Hepatocyte (in vitro differentiated cells): ENCODE measurements at regions not wholly inside any gene's neighbourhood (a gene's known extent, or its start where the extent isn't known, plus 50 kb on each side); places are given as distances from the start of the nearest gene placed in this dataset.

ENCODE experiments used
- DNase-seq: peaks from one replicate; pipeline ENCODE4 v3.0.0-alpha.2; 2016; ENCODE audit warnings: low spot score
- H2AFZ ChIP-seq: fragments of 200-600 bp; sonication (generic); 2 replicates; pipeline ENCODE4 v1.6.0; 2016; ENCODE audit warnings: antibody characterized with exemption, mild to moderate bottlenecking
- H3K27ac ChIP-seq: fragments of 200-600 bp; sonication (generic); 2 replicates; pipeline ENCODE4 v1.5.1; 2016; ENCODE audit warnings: mild to moderate bottlenecking
- H3K27me3 ChIP-seq: fragments of 200-600 bp; sonication (generic); 2 replicates; pipeline ENCODE4 v1.6.1; 2016
- H3K36me3 ChIP-seq: fragments of 200-600 bp; sonication (generic); replicated peaks from 2 replicates; pipeline ENCODE4 v1.5.1; 2016; ENCODE audit warnings: low read depth; ENCODE audit not compliant: insufficient read depth
- H3K4me1 ChIP-seq: fragments of 200-600 bp; sonication (generic); 2 replicates; pipeline ENCODE4 v1.5.1; 2016; ENCODE audit warnings: mild to moderate bottlenecking, moderate library complexity; ENCODE audit not compliant: insufficient read depth
- H3K4me2 ChIP-seq: fragments of 200-600 bp; sonication (generic); 2 replicates; pipeline ENCODE4 v1.6.0; 2016
- H3K4me3 ChIP-seq: fragments of 200-600 bp; sonication (generic); 2 replicates; pipeline ENCODE4 v1.5.1; 2016; ENCODE audit warnings: mild to moderate bottlenecking
- H3K79me2 ChIP-seq: fragments of 200-600 bp; sonication (generic); 2 replicates; pipeline ENCODE4 v1.6.0; 2017; ENCODE audit warnings: mild to moderate bottlenecking
- H3K9me2 ChIP-seq: fragments of 200-600 bp; sonication (generic); replicated peaks from 2 replicates; pipeline ENCODE4 v1.6.0; 2017; ENCODE audit warnings: mild to moderate bottlenecking; ENCODE audit not compliant: insufficient read depth
- H3K9me3 ChIP-seq: fragments of 200-600 bp; sonication (generic); 2 replicates; pipeline ENCODE4 v1.5.1; 2016; ENCODE audit warnings: low read depth, mild to moderate bottlenecking
- H4K20me1 ChIP-seq: fragments of 200-600 bp; sonication (generic); 2 replicates; pipeline ENCODE4 v1.6.0; 2016; ENCODE audit warnings: mild to moderate bottlenecking; ENCODE audit not compliant: insufficient read depth, poor library complexity, severe bottlenecking
- EZH2 ChIP-seq: fragments of 200-600 bp; sonication (generic); IDR thresholded peaks from 2 replicates; pipeline ENCODE4 v1.6.1; 2016; ENCODE audit warnings: antibody characterized with exemption, mild to moderate bottlenecking, borderline replicate concordance
- EZH2phosphoT487 ChIP-seq: fragments of 200-600 bp; sonication (generic); IDR thresholded peaks from one replicate; pipeline ENCODE4 v1.6.1; 2018; ENCODE audit warnings: antibody characterized with exemption, mild to moderate bottlenecking, low read depth, moderate library complexity; ENCODE audit not compliant: unreplicated experiment, severe bottlenecking
- WGBS: methylation state at CpG from one replicate; pipeline ENCODE4 v1.1.6; 2016; ENCODE audit warnings: low lambda C conversion rate; ENCODE audit errors: missing lambda C conversion rate; 5-methylcytosine and 5-hydroxymethylcytosine counted together
- TF ChIP-seq, protein P1 (sequence below): fragments of 200-600 bp; sonication (generic); IDR thresholded peaks from 2 replicates; pipeline ENCODE4 v1.5.1; 2016; ENCODE audit warnings: antibody characterized with exemption, mild to moderate bottlenecking; ENCODE audit not compliant: poor library complexity

DNA sequence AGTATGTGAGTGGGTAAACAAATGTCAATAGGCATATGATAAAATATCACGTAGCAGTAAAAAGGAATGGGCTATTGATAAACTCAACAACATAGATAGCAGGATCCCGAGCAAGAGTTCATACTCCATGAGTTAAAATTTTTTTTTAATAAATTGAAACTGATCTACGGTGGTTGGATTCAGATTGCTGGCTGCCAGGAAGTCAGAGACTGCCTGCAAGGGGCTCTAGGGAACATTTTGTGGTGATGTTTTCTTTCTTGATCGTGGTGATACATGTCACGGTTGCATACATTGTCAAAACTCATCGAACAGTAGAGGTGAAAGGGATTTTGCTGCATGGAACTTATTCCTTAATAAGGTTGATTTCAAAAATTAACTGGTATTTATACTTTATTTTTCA lies 62.6 kb upstream of the WNT7B start:
- H3K27me3 ChIP-seq = no peaks in the 10 kb centered on the region
- H3K9me2 ChIP-seq = no peaks in the 10 kb centered on the region
- no peak overlapping the region for H3K4me3 ChIP-seq
- no peak overlapping the region for H2AFZ ChIP-seq
- no peak for TF ChIP-seq EZH2
- TF ChIP-seq EZH2phosphoT487 = no peak
- TF ChIP-seq, protein P1, sequence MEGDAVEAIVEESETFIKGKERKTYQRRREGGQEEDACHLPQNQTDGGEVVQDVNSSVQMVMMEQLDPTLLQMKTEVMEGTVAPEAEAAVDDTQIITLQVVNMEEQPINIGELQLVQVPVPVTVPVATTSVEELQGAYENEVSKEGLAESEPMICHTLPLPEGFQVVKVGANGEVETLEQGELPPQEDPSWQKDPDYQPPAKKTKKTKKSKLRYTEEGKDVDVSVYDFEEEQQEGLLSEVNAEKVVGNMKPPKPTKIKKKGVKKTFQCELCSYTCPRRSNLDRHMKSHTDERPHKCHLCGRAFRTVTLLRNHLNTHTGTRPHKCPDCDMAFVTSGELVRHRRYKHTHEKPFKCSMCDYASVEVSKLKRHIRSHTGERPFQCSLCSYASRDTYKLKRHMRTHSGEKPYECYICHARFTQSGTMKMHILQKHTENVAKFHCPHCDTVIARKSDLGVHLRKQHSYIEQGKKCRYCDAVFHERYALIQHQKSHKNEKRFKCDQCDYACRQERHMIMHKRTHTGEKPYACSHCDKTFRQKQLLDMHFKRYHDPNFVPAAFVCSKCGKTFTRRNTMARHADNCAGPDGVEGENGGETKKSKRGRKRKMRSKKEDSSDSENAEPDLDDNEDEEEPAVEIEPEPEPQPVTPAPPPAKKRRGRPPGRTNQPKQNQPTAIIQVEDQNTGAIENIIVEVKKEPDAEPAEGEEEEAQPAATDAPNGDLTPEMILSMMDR = no peak
- no peaks in the 10 kb centered on the region for H4K20me1 ChIP-seq
- 73% methylated on average over 6 of the region's 6 CpGs for WGBS
- H3K36me3 ChIP-seq = no peaks in the 10 kb centered on the region
- no peaks in the 10 kb centered on the region for H3K9me3 ChIP-seq
- no peak overlapping the region for H3K27ac ChIP-seq
- no peak for DNase-seq
- H3K4me1 ChIP-seq = peaks cover 19% of the 10 kb centered on the region
- no peak overlapping the region for H3K4me2 ChIP-seq
- H3K79me2 ChIP-seq = no peaks in the 10 kb centered on the region

DNA sequence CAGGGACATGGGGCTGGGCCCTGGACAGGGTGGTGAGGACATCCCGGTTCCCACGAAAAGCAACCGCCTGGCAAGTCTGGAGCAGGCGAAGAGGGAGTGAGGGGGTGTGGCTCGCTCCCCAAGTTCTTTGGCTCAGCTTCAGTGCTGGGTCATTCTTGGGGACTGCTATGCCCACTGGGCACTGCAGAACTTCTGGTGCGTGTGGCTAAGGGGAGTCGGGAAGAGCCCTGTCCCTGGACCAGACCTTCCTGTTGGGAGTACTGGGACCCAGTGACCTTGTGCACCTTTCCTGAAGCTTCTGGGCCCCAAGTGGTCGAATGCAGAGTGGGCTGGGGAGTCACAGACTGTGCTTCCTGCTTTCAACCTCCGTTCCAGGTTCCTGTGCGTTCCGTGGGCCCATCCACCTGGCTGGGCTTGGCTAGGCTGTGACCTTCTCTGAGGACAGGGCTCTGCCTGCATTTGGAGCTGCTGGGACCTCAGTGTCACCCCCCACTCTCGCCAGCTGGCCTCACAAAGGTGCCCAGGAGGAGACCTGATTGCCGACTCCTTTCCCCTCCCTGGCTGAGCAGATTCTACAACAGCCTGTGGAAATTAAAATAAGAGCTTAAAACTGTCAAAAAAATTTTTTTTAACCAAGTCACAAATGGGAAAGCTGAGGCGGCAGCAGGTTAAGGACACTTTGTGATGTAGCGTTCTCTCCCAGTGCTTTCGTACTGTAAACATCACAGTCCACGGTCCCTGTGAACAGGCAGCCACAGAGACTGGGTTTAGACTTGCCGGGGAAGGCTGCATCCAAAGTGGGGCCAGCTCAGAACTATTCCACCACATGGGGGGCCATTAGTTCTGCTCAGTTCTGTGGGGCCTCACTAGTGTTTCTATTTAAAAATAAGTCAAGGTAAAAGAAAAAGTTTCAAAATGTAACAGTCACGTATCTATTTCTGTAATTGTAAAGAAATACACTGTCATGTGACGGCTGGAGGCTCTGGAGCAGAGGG lies 63.8 kb upstream of the WNT7B start:
- no peaks in the 10 kb centered on the region for H3K27me3 ChIP-seq
- no peak for DNase-seq
- no peak overlapping the region for H3K4me3 ChIP-seq
- no peak overlapping the region for H2AFZ ChIP-seq
- H3K9me2 ChIP-seq = no peaks in the 10 kb centered on the region
- H3K79me2 ChIP-seq = no peaks in the 10 kb centered on the region
- TF ChIP-seq, protein P1 = no peak
- TF ChIP-seq EZH2phosphoT487 (no peak), EZH2 (no peak)
- no peaks in the 10 kb centered on the region for H4K20me1 ChIP-seq
- peaks cover 12% of the 10 kb centered on the region for H3K4me1 ChIP-seq
- no peaks in the 10 kb centered on the region for H3K36me3 ChIP-seq
- 91% methylated on average over 20 of the region's 20 CpGs for WGBS
- no peaks in the 10 kb centered on the region for H3K9me3 ChIP-seq
- no peak overlapping the region for H3K27ac ChIP-seq
- H3K4me2 ChIP-seq = no peak overlapping the region

DNA sequence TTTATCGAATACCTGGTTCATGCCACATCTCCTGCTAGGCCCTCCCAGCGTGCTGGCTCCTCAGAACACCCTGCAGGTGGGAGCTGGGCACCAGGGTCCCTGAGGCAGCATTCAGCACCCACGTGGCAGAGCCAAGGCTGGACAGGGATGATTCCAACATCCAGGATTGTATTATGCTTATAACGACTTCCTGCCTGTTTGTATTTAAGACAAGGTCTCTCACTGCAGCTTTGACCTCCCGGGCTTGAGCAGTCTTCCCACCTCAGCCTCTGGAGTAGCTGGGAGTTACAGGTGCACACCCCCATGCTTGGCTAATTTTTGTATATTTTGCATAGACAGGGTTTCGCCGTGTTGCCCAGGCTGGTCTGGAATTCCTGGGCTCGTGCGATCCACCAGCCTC lies 64.7 kb upstream of the WNT7B start:
- Histone ChIP-seq H3K4me3 (no peak overlapping the region), H3K27me3 (no peaks in the 10 kb centered on the region), H3K4me1 (peaks cover 9% of the 10 kb centered on the region)

More for the DNA sequence above, 64.7 kb upstream of the WNT7B start:
- H3K36me3 ChIP-seq = no peaks in the 10 kb centered on the region
- no peak overlapping the region for H2AFZ ChIP-seq
- no peaks in the 10 kb centered on the region for H3K9me2 ChIP-seq
- DNase-seq = no peak
- H3K9me3 ChIP-seq = no peaks in the 10 kb centered on the region
- WGBS = 88% methylated on average over 9 of the region's 9 CpGs
- H4K20me1 ChIP-seq = no peaks in the 10 kb centered on the region
- H3K27ac ChIP-seq = no peak overlapping the region
- H3K4me2 ChIP-seq = no peak overlapping the region
- TF ChIP-seq EZH2phosphoT487 = no peak
- TF ChIP-seq EZH2 = no peak
- TF ChIP-seq, protein P1 = no peak
- H3K79me2 ChIP-seq = no peaks in the 10 kb centered on the region
